Transverse colon (tissue), 3 donors: ENCODE measurements at regions not wholly inside any gene's neighbourhood (a gene's known extent, or its start where the extent isn't known, plus 50 kb on each side); places are given as distances from the start of the nearest gene placed in this dataset.

Source experiments
- POLR2A ChIP-seq: fragments of 450-650 bp; IDR thresholded peaks from one replicate; pipeline ENCODE4 v1.6.1; 2016; ENCODE audit warnings: antibody characterized with exemption, mild to moderate bottlenecking, moderate library complexity
- TF ChIP-seq, protein P1 (sequence below), 5 experiments: fragments of 200-600 bp in 3 of 5; fragments of 450-650 bp in 2 of 5; sonication (generic) in 3 of 5; IDR thresholded peaks; 1 replicate in 2 of 5; 2 replicates in 3 of 5; pipeline ENCODE4 v1.5.1; 2016 to 2017; ENCODE audit warnings: antibody characterized with exemption in 5 of 5, inconsistent platforms in 3 of 5, mild to moderate bottlenecking in 2 of 5, moderate library complexity in 1 of 5

DNA sequence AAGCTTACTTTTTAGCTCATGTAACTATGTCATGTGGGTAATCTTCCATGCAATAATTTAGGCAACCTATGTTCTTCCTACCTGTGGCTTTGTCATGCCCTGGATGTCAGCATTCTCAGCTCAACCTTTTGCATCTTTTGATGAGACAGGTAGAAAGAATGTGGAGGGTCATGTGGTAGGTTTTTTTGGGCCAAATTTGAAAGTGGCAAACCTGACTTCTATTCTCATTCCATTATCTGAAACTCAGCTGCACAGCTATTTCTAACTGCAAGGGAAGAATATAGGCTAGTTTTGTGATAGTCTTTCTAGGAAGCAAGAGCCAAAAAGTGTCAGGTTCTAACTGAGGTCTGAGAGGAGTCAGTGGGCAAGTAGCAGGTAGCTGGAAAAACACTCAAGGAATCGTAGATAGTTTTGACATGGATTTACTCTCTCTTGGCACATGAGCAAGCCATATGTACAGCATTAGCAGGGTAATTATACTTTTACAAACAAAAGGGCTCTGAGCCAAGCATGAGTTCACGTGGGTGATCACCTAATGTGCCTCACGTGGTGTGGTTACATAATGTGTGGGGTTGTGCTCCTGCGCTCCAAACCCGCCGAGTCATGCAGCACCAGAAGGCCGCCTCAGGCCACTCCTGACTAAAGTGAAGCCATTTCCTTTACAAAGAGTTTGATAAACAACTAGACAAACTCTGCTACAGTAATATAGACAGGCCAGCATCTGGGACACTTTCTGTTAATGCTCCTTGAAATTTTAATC, 1013.8 kb downstream of the PLA2G4A start:
- no peak for TF ChIP-seq POLR2A
- TF ChIP-seq, protein P1, sequence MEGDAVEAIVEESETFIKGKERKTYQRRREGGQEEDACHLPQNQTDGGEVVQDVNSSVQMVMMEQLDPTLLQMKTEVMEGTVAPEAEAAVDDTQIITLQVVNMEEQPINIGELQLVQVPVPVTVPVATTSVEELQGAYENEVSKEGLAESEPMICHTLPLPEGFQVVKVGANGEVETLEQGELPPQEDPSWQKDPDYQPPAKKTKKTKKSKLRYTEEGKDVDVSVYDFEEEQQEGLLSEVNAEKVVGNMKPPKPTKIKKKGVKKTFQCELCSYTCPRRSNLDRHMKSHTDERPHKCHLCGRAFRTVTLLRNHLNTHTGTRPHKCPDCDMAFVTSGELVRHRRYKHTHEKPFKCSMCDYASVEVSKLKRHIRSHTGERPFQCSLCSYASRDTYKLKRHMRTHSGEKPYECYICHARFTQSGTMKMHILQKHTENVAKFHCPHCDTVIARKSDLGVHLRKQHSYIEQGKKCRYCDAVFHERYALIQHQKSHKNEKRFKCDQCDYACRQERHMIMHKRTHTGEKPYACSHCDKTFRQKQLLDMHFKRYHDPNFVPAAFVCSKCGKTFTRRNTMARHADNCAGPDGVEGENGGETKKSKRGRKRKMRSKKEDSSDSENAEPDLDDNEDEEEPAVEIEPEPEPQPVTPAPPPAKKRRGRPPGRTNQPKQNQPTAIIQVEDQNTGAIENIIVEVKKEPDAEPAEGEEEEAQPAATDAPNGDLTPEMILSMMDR (IDR thresholded peaks at IDR 0.05) = no peak
